Loucy (cell line): ENCODE measurements at regions not wholly inside any gene's neighbourhood (a gene's known extent, or its start where the extent isn't known, plus 50 kb on each side); places are given as distances from the start of the nearest gene placed in this dataset.

Experiments
- EZH2phosphoT487 ChIP-seq: fragments of 200-600 bp; IDR thresholded peaks from 2 replicates; pipeline ENCODE4 v1.6.1; 2018; ENCODE audit warnings: antibody characterized with exemption, mild to moderate bottlenecking, moderate library complexity, borderline replicate concordance
- TF ChIP-seq, protein P1 (sequence below): fragments of 200-600 bp; sonication (generic); conservative IDR thresholded peaks from 2 replicates; pipeline ENCODE4 v1.5.1; 2014; ENCODE audit warnings: mild to moderate bottlenecking, antibody characterized with exemption, low read length

DNA sequence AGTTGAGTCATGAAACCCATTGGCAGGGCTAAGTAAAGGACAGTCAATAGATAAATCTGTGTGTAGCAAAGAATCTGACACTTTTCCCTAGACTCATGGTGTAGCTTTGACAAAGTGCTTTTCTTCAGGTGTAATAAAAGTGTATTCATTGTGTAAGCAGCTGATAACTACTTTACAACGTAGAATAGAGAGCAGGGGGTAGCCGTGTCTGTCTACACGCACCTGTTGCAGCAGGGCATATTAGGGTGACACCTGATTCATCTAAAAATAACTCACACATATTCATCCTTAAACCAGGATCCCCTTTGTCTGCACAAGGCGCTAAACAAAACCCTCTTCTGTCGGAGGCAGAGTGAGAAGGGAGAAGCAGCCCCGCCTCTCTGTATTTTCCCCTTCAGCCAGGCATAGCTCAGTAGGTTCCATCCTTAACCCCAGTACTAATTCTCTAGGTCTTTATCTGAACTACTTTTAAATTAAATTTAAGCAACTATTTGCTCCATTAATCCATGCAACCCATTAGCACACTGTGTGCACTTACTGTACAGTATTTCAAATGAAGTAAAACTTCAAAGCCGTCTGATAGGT, 306.7 kb upstream of the SASH1 start:
- TF ChIP-seq, protein P1, sequence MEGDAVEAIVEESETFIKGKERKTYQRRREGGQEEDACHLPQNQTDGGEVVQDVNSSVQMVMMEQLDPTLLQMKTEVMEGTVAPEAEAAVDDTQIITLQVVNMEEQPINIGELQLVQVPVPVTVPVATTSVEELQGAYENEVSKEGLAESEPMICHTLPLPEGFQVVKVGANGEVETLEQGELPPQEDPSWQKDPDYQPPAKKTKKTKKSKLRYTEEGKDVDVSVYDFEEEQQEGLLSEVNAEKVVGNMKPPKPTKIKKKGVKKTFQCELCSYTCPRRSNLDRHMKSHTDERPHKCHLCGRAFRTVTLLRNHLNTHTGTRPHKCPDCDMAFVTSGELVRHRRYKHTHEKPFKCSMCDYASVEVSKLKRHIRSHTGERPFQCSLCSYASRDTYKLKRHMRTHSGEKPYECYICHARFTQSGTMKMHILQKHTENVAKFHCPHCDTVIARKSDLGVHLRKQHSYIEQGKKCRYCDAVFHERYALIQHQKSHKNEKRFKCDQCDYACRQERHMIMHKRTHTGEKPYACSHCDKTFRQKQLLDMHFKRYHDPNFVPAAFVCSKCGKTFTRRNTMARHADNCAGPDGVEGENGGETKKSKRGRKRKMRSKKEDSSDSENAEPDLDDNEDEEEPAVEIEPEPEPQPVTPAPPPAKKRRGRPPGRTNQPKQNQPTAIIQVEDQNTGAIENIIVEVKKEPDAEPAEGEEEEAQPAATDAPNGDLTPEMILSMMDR = no peak
- no peak for TF ChIP-seq EZH2phosphoT487
